ENCODE measurements at regions not wholly inside any gene's neighbourhood (a gene's known extent, or its start where the extent isn't known, plus 50 kb on each side); places are given as distances from the start of the nearest gene placed in this dataset.

DNA sequence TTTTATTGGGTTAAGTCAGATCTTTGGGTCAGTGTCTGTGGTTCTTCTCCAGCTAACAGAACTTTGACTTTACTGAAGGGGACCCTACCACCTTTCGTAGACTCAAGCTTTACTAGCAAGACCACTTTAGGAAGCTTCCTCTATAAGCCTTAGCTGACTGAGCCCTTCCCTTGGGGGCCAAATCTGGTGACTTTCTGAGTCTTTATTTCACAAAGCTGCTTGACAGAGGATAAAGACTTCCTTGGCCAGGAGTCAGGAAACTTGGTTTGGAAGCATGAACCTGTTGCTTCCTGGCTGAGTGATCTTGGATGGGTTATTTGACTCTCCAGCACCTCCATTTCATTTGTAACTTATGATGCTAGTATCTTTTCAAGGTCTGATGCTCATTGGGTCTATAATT, 466.7 kb downstream of the TYW1 start:
- TF ChIP-seq POLR2A (IDR thresholded peaks at IDR 0.05) = no peak
- TF ChIP-seq, protein P1, sequence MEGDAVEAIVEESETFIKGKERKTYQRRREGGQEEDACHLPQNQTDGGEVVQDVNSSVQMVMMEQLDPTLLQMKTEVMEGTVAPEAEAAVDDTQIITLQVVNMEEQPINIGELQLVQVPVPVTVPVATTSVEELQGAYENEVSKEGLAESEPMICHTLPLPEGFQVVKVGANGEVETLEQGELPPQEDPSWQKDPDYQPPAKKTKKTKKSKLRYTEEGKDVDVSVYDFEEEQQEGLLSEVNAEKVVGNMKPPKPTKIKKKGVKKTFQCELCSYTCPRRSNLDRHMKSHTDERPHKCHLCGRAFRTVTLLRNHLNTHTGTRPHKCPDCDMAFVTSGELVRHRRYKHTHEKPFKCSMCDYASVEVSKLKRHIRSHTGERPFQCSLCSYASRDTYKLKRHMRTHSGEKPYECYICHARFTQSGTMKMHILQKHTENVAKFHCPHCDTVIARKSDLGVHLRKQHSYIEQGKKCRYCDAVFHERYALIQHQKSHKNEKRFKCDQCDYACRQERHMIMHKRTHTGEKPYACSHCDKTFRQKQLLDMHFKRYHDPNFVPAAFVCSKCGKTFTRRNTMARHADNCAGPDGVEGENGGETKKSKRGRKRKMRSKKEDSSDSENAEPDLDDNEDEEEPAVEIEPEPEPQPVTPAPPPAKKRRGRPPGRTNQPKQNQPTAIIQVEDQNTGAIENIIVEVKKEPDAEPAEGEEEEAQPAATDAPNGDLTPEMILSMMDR (IDR thresholded peaks at IDR 0.05) = no peak

Measured in gastroesophageal sphincter (tissue), 3 donors.